OCI-LY1 (cell line): ENCODE measurements at regions not wholly inside any gene's neighbourhood (a gene's known extent, or its start where the extent isn't known, plus 50 kb on each side); places are given as distances from the start of the nearest gene placed in this dataset.

Source experiments
- H2AFZ ChIP-seq: fragments of 200-600 bp; sonication (generic), shearing (Covaris generic); 2 replicates; pipeline ENCODE4 v1.6.0; 2014; ENCODE audit warnings: antibody characterized with exemption, mild to moderate bottlenecking, low read length
- H3F3A ChIP-seq: fragments of 200-600 bp; sonication (generic), shearing (Covaris generic); 2 replicates; pipeline ENCODE4 v1.6.0; 2014; ENCODE audit warnings: mild to moderate bottlenecking, antibody characterized with exemption, low read length, moderate library complexity; ENCODE audit not compliant: insufficient read depth
- H3K27ac ChIP-seq: fragments of 200-600 bp; sonication (generic); 2 replicates; pipeline ENCODE4 v1.5.1; 2014; ENCODE audit warnings: low read length, mixed run types, mild to moderate bottlenecking, low read depth; ENCODE audit not compliant: poor library complexity, severe bottlenecking
- H3K27me3 ChIP-seq: fragments of 200-600 bp; sonication (generic); 2 replicates; pipeline ENCODE4 v1.6.0; 2014; ENCODE audit warnings: antibody characterized with exemption, mild to moderate bottlenecking, low read length, moderate library complexity; ENCODE audit not compliant: insufficient read depth
- H3K36me3 ChIP-seq: fragments of 200-600 bp; sonication (generic); 2 replicates; pipeline ENCODE4 v1.6.1; 2014; ENCODE audit warnings: mild to moderate bottlenecking, antibody characterized with exemption, low read length, moderate library complexity, mixed read lengths; ENCODE audit not compliant: insufficient read depth
- H3K4me1 ChIP-seq: fragments of 200-600 bp; sonication (generic); 2 replicates; pipeline ENCODE4 v1.5.1; 2014; ENCODE audit warnings: mild to moderate bottlenecking, low read length, moderate library complexity; ENCODE audit not compliant: insufficient read depth, severe bottlenecking
- H3K4me2 ChIP-seq: fragments of 200-600 bp; sonication (generic), shearing (Covaris generic); 2 replicates; pipeline ENCODE4 v1.6.1; 2014; ENCODE audit warnings: low read length
- H3K4me3 ChIP-seq: fragments of 200-600 bp; sonication (generic); 2 replicates; pipeline ENCODE4 v1.5.1; 2014; ENCODE audit warnings: low read length, low read depth, mild to moderate bottlenecking, mixed read lengths; ENCODE audit not compliant: poor library complexity, severe bottlenecking
- H3K79me2 ChIP-seq: fragments of 200-600 bp; shearing (Covaris generic); 2 replicates; pipeline ENCODE4 v1.6.1; 2016; ENCODE audit warnings: mixed run types, low read length, mixed read lengths; ENCODE audit not compliant: insufficient read depth
- H3K9ac ChIP-seq: fragments of 200-600 bp; sonication (generic), shearing (Covaris generic); 2 replicates; pipeline ENCODE4 v1.6.1; 2014; ENCODE audit warnings: mild to moderate bottlenecking, low read length, mixed read lengths
- H3K9me2 ChIP-seq: fragments of 200-600 bp; sonication (generic), shearing (Covaris generic); 2 replicates; pipeline ENCODE4 v1.6.1; 2014; ENCODE audit warnings: low read depth, mild to moderate bottlenecking, low read length, mixed read lengths
- H3K9me3 ChIP-seq: fragments of 200-600 bp; shearing (Covaris generic); 2 replicates; pipeline ENCODE4 v1.6.1; 2014; ENCODE audit warnings: low read length, mixed read lengths
- H4K20me1 ChIP-seq: fragments of 200-600 bp; sonication (generic), shearing (Covaris generic); 2 replicates; pipeline ENCODE4 v1.6.0; 2016; ENCODE audit warnings: mild to moderate bottlenecking, low read length; ENCODE audit not compliant: insufficient read depth
- CTCF ChIP-seq: fragments of 200-600 bp; sonication (generic), shearing (Covaris generic); IDR thresholded peaks from 2 replicates; pipeline ENCODE4 v1.5.1; 2017; ENCODE audit warnings: mild to moderate bottlenecking, antibody characterized with exemption, low read length, moderate library complexity, mixed read lengths
- EZH2 ChIP-seq: fragments of 200-600 bp; sonication (generic), shearing (Covaris generic); IDR thresholded peaks from 2 replicates; pipeline ENCODE4 v1.8.0; 2017; ENCODE audit warnings: borderline replicate concordance, mixed run types, mild to moderate bottlenecking, antibody characterized with exemption, low read length, moderate library complexity, mixed read lengths

- Histone ChIP-seq H3K36me3 (no peaks in the 10 kb centered on the region), H3F3A (no peaks in the 10 kb centered on the region), H3K4me2 (no peak overlapping the region), H3K4me3 (no peak overlapping the region), H3K27me3 (no peaks in the 10 kb centered on the region), H3K79me2 (no peaks in the 10 kb centered on the region), H2AFZ (no peak overlapping the region), H3K4me1 (no peaks in the 10 kb centered on the region), H4K20me1 (no peaks in the 10 kb centered on the region), H3K27ac (no peak overlapping the region), H3K9me2 (no peaks in the 10 kb centered on the region), H3K9ac (no peak overlapping the region), H3K9me3 (no peaks in the 10 kb centered on the region)
- no peak for TF ChIP-seq EZH2
Measured at GRCh38 chr6:15143540-15143939, 102.3 kb upstream of the JARID2 start.

- Histone ChIP-seq H3K27me3 (no peaks in the 10 kb centered on the region), H2AFZ (no peak overlapping the region), H3K79me2 (no peaks in the 10 kb centered on the region), H3K4me1 (no peaks in the 10 kb centered on the region), H3K4me3 (no peak overlapping the region), H3K9me3 (no peaks in the 10 kb centered on the region), H3K36me3 (no peaks in the 10 kb centered on the region), H3K9me2 (no peaks in the 10 kb centered on the region), H3K4me2 (no peak overlapping the region), H4K20me1 (no peaks in the 10 kb centered on the region), H3K27ac (no peak overlapping the region), H3F3A (no peaks in the 10 kb centered on the region), H3K9ac (no peak overlapping the region)
- TF ChIP-seq CTCF (no peak), EZH2 (no peak)
Measured at GRCh38 chr6:15145821-15146220, 100.0 kb upstream of the JARID2 start.

- Histone ChIP-seq H3K4me2 (no peak overlapping the region), H3F3A (no peaks in the 10 kb centered on the region), H3K27me3 (no peaks in the 10 kb centered on the region), H3K9me2 (no peaks in the 10 kb centered on the region), H2AFZ (no peak overlapping the region), H4K20me1 (no peaks in the 10 kb centered on the region), H3K27ac (no peak overlapping the region), H3K36me3 (no peaks in the 10 kb centered on the region), H3K4me1 (no peaks in the 10 kb centered on the region), H3K9ac (no peak overlapping the region), H3K79me2 (no peaks in the 10 kb centered on the region), H3K9me3 (no peaks in the 10 kb centered on the region), H3K4me3 (no peak overlapping the region)
- TF ChIP-seq EZH2 (no peak), CTCF (no peak)
Measured at GRCh38 chr6:15147827-15148226, 98.0 kb upstream of the JARID2 start.

- Histone ChIP-seq H3K4me2 (no peak overlapping the region), H3K9ac (no peak overlapping the region), H2AFZ (no peak overlapping the region)
Measured at GRCh38 chr6:15148356-15148946, 97.4 kb upstream of the JARID2 start.

More at GRCh38 chr6:15148356-15148946, 97.4 kb upstream of the JARID2 start:
- no peaks in the 10 kb centered on the region for H3F3A ChIP-seq
- no peak for TF ChIP-seq CTCF
- TF ChIP-seq EZH2 = no peak
- H3K9me2 ChIP-seq = no peaks in the 10 kb centered on the region
- H3K36me3 ChIP-seq = no peaks in the 10 kb centered on the region
- H3K27ac ChIP-seq = no peak overlapping the region
- no peaks in the 10 kb centered on the region for H4K20me1 ChIP-seq
- H3K4me1 ChIP-seq = no peaks in the 10 kb centered on the region
- H3K79me2 ChIP-seq = no peaks in the 10 kb centered on the region
- H3K27me3 ChIP-seq = no peaks in the 10 kb centered on the region
- no peak overlapping the region for H3K4me3 ChIP-seq
- H3K9me3 ChIP-seq = no peaks in the 10 kb centered on the region
